ENCODE measurements at regions not wholly inside any gene's neighbourhood (a gene's known extent, or its start where the extent isn't known, plus 50 kb on each side); places are given as distances from the start of the nearest gene placed in this dataset.
"Not testable (repeated sequence)": the region's sequence is repeated elsewhere in the genome, so short reads cannot be mapped to it uniquely, and the experiment has no call there.

DNA sequence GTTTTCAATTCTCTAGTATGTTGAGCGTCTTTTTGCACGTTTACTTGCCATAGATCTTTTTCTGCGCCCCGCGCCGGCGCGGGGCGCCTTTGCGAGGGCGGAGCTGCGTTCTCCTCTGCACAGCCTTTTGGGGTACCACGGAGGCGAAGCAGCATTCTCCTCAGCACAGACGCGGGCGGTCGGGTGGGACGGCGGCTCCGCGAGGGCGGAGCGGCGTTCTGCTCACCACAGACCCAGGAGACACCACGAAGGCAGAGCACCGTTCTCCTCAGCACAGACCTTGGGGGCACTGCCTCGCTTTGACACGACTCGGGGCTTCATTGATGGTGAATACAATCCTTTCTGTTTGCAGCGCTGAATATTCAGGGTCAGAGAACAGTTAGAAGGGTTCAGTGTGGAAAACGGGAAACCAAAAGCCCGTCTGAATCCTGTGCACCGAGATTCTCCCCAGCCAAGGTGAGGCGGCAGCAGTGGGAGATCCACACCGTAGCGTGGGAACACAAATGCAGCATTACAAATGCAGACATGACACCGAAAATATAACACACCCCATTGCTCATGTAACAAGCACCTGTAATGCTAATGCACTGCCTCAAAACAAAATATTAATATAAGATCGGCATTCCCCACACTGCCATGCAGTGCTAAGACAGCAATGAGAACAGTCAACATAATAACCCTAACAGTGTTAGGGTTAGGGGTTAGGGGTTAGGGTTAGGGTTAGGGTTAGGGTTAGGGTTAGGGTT, 190.7 kb upstream of the VIPR2 start:
- DNase-seq (ENCODE audit: low spot score); H3K9me3 ChIP-seq (ENCODE audit: low read length); H3K27ac ChIP-seq (ENCODE audit: extremely low read length, insufficient read depth, low read length); CTCF ChIA-PET (ENCODE audit: low intra/inter-chr PET ratio, low total read pairs); H3K4me3 ChIP-seq (replicated peaks in 1 of 3; ENCODE audit: insufficient read depth in 1 of 3, low read depth in 2 of 3, low read length in 3 of 3); H3K4me2 ChIP-seq (ENCODE audit: low read depth, low read length); H2AFZ ChIP-seq (ENCODE audit: low read length); POLR2A ChIA-PET; H4K20me1 ChIP-seq (ENCODE audit: insufficient read depth, low read length); ATAC-seq; FAIRE-seq; H3K4me1 ChIP-seq (ENCODE audit: insufficient read depth, low read length); H3K9ac ChIP-seq (ENCODE audit: insufficient read depth, low read depth, low read length); H3K79me2 ChIP-seq (ENCODE audit: insufficient read depth, low read length); in situ Hi-C loops (cut with HindIII; ENCODE audit: extremely low pct_ligation_motif_present, low pct_unique_long_range_greater_than_20kb); intact Hi-C loops (cut with micrococcal nuclease; ENCODE audit: unreplicated experiment); H3K27me3 ChIP-seq (ENCODE audit: control insufficient read depth in 1 of 2, insufficient read depth in 2 of 2, low read length in 2 of 2); H3K36me3 ChIP-seq (replicated peaks in 1 of 2; ENCODE audit: control insufficient read depth in 1 of 2, insufficient read depth in 2 of 2, low read length in 2 of 2); BruUV-seq (replicated peaks): not testable (repeated sequence)
- WGBS (ENCODE audit: low lambda C conversion rate): 91% methylated on average over 39 of the region's 39 CpGs

DNA sequence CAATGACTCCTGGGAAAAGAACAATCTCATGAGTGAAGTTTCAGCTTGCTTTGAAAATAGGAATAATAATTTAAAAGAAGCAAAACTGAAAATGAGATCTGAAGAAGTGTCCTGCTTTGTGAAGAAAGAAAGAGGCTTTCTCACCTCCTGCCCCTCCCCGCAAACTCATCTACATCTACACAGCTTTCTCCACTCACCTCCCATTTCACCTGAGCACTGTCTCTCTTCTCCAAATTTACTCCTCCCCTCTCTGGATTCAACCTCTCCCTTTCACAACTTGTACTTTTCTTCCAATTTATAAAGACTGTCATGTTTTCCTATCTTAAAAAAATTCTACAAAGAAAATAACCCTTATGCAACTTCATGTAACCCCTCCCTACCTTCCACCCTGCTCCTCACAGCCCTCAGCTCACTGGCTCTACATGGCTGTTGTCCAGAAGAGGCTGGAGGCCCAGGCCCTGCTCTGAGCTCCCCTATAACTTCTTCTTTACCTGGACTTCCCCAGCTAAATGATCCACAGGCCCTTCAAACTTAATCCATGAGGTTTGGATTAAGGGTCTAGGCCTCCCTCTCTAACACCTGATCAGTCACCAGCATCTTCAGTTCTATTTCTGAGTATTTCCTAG, 188.3 kb upstream of the VIPR2 start:
- in situ Hi-C loops (cut with HindIII; ENCODE audit: extremely low pct_ligation_motif_present, low pct_unique_long_range_greater_than_20kb); H3K27me3 ChIP-seq (ENCODE audit: control insufficient read depth in 1 of 2, insufficient read depth in 2 of 2, low read length in 2 of 2); DNase-seq (ENCODE audit: low spot score); ATAC-seq; H4K20me1 ChIP-seq (ENCODE audit: insufficient read depth, low read length); H3K27ac ChIP-seq (ENCODE audit: extremely low read length, insufficient read depth, low read length); intact Hi-C loops (cut with micrococcal nuclease; ENCODE audit: unreplicated experiment); H2AFZ ChIP-seq (ENCODE audit: low read length); FAIRE-seq; BruUV-seq (replicated peaks); H3K4me2 ChIP-seq (ENCODE audit: low read depth, low read length); H3K79me2 ChIP-seq (ENCODE audit: insufficient read depth, low read length); H3K4me3 ChIP-seq (replicated peaks in 1 of 3; ENCODE audit: insufficient read depth in 1 of 3, low read depth in 2 of 3, low read length in 3 of 3); CTCF ChIA-PET (ENCODE audit: low intra/inter-chr PET ratio, low total read pairs); H3K36me3 ChIP-seq (replicated peaks in 1 of 2; ENCODE audit: control insufficient read depth in 1 of 2, insufficient read depth in 2 of 2, low read length in 2 of 2); H3K9ac ChIP-seq (ENCODE audit: insufficient read depth, low read depth, low read length); POLR2A ChIA-PET; H3K4me1 ChIP-seq (ENCODE audit: insufficient read depth, low read length): not testable (repeated sequence)
- H3K9me3 ChIP-seq (ENCODE audit: low read length): peaks cover 27% of the 10 kb centered on the region
- 0% methylated on average over 1 of the region's 1 CpG for WGBS (ENCODE audit: low lambda C conversion rate)

DNA sequence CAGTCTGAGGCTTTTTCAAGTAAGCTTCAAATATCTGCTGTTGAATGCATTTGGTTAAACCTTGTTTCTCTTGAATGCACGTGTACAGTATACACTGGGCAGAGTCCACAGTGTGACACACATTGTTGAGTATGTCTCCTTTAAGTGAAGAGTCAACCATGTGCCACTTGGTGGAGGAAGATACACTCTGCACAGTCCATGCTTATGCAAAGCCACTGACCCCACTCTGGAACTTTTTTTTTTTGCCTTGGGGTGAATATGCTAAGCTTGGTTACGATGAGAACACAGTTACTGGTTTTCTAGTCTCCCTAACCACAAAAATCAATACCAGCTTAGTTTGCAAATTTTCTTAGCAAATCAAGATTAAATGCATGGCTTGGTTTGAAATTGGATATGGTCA, 186.8 kb upstream of the VIPR2 start:
- Histone ChIP-seq H3K4me2 (ENCODE audit: low read depth, low read length) (no peak overlapping the region), H2AFZ (ENCODE audit: low read length) (no peak overlapping the region)
- TF ChIP-seq NFE2L2 (IDR thresholded peaks at IDR 0.05; ENCODE audit: low read length): no peak
- no peak for TF ChIP-seq MAFK (conservative IDR thresholded peaks at IDR 0.05 in 1 of 2, IDR thresholded peaks at IDR 0.05 in 1 of 2; ENCODE audit: low read length in 2 of 2)
- TF ChIP-seq, protein P1, sequence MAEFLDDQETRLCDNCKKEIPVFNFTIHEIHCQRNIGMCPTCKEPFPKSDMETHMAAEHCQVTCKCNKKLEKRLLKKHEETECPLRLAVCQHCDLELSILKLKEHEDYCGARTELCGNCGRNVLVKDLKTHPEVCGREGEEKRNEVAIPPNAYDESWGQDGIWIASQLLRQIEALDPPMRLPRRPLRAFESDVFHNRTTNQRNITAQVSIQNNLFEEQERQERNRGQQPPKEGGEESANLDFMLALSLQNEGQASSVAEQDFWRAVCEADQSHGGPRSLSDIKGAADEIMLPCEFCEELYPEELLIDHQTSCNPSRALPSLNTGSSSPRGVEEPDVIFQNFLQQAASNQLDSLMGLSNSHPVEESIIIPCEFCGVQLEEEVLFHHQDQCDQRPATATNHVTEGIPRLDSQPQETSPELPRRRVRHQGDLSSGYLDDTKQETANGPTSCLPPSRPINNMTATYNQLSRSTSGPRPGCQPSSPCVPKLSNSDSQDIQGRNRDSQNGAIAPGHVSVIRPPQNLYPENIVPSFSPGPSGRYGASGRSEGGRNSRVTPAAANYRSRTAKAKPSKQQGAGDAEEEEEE (CRISPR knock-in tag; IDR thresholded peaks at IDR 0.05; ENCODE audit: borderline replicate concordance): no peak
- TF ChIP-seq RARA (CRISPR knock-in tag; IDR thresholded peaks at IDR 0.05): no peak
- TF ChIP-seq TEAD3 (CRISPR knock-in tag; optimal IDR thresholded peaks at IDR 0.05; ENCODE audit: borderline replicate concordance): no peak
- no peak for TF ChIP-seq ZNF629 (CRISPR knock-in tag; conservative IDR thresholded peaks at IDR 0.05)
- no peak for TF ChIP-seq ZNF75D (CRISPR knock-in tag; IDR thresholded peaks at IDR 0.05; ENCODE audit: borderline replicate concordance)

More for the DNA sequence above, 186.8 kb upstream of the VIPR2 start:
- no peak for FAIRE-seq
- Histone ChIP-seq H3K79me2 (ENCODE audit: insufficient read depth, low read length) (no peaks in the 10 kb centered on the region), H3K4me3 (replicated peaks in 1 of 3; ENCODE audit: insufficient read depth in 1 of 3, low read depth in 2 of 3, low read length in 3 of 3) (no peak overlapping the region), H3K36me3 (replicated peaks in 1 of 2; ENCODE audit: control insufficient read depth in 1 of 2, insufficient read depth in 2 of 2, low read length in 2 of 2) (no peaks in the 10 kb centered on the region), H4K20me1 (ENCODE audit: insufficient read depth, low read length) (no peaks in the 10 kb centered on the region), H3K4me1 (ENCODE audit: insufficient read depth, low read length) (no peaks in the 10 kb centered on the region), H3K9me3 (ENCODE audit: low read length) (peaks cover 42% of the 10 kb centered on the region), H3K27me3 (ENCODE audit: control insufficient read depth in 1 of 2, insufficient read depth in 2 of 2, low read length in 2 of 2) (no peaks in the 10 kb centered on the region), H3K27ac (ENCODE audit: extremely low read length, insufficient read depth, low read length) (no peak overlapping the region), H3K9ac (ENCODE audit: insufficient read depth, low read depth, low read length) (no peak overlapping the region)
- intact Hi-C loops (cut with micrococcal nuclease; ENCODE audit: unreplicated experiment) (no loop called here), in situ Hi-C loops (cut with HindIII; ENCODE audit: extremely low pct_ligation_motif_present, low pct_unique_long_range_greater_than_20kb) (no loop called here)
- BruUV-seq (replicated peaks): no TSS peak
- POLR2A ChIA-PET: no interaction called here
- no peak for ATAC-seq
- CTCF ChIA-PET (ENCODE audit: low intra/inter-chr PET ratio, low total read pairs): no interaction called here
- DNase-seq (ENCODE audit: low spot score): no peak
- WGBS (ENCODE audit: low lambda C conversion rate): 0% methylated on average over 2 of the region's 2 CpGs
